H1 (cell line): ENCODE measurements at regions not wholly inside any gene's neighbourhood (a gene's known extent, or its start where the extent isn't known, plus 50 kb on each side); places are given as distances from the start of the nearest gene placed in this dataset.

Source experiments
- KDM1A ChIP-seq: fragments of 200-600, 300-600 bp; sonication (generic); IDR thresholded peaks from 2 replicates; pipeline ENCODE4 v1.7.1; 2016; ENCODE audit warnings: mild to moderate bottlenecking, low read length, borderline replicate concordance
- ZNF274 ChIP-seq: IDR thresholded peaks from 2 replicates; pipeline ENCODE4 v1.7.0; 2012; ENCODE audit warnings: low read length, borderline replicate concordance; ENCODE audit errors: extremely low read depth

DNA sequence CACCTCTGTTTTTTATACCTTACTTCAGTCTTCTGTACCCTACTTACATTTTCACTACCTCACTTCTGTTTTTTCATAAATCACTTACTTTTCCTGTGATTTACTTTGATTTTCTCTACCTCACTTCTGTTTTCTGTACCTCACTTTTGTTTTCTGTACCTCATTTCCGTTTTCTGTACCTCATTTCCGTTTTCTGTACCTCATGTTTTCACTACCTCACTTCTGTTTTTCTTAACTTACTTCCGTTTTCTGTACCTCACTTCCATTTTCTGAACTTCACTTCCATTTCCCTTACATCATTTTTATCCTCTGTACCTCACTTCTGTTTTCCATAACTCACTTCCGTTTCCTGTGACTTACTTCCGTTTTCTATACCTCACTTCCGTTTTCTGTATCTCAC lies 492.0 kb upstream of the AKR1E2 start (continued):
- TF ChIP-seq ZNF274 (no peak), KDM1A (no peak)
